GM19328 (cell line): ENCODE measurements at regions not wholly inside any gene's neighbourhood (a gene's known extent, or its start where the extent isn't known, plus 50 kb on each side); places are given as distances from the start of the nearest gene placed in this dataset.
"Not testable (repeated sequence)": the region's sequence is repeated elsewhere in the genome, so short reads cannot be mapped to it uniquely, and the experiment has no call there.

Experiments used
- ATAC-seq: cut with Tn5 transposase; IDR thresholded peaks from one replicate; pipeline ENCODE4 v1.9.1; 2021; ENCODE audit warnings: mild to moderate bottlenecking, moderate library complexity; ENCODE audit not compliant: unreplicated experiment

GRCh38 chr4:38413524-38414341, 250.3 kb upstream of the KLF3 start:
- ATAC-seq, result no peak

- no peak for ATAC-seq
Observed at GRCh38 chr4:38414410-38414809, 249.6 kb upstream of the KLF3 start.

DNA sequence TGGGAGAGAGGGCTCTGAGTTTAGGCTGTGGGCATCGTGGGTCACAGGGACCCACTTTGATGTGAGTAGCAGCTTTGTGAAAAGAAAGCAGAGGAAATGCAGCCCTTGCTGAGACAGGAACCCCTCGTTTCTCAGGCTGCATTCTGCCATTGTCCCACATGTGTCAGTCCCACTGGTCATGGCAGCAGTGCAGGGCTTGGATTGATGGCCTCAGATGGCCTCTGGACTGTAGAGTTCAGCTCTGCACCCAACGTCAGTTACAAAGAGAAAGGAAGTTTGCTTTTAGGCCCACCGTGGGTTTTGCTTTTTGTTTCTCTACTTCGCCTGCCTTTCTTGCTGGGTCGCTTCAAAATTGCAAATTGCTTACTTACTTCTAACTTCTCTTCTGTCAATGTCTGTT, 248.3 kb upstream of the KLF3 start:
- no peak for ATAC-seq

GRCh38 chr4:38416450-38417014, 247.5 kb upstream of the KLF3 start:
- no peak for ATAC-seq

DNA sequence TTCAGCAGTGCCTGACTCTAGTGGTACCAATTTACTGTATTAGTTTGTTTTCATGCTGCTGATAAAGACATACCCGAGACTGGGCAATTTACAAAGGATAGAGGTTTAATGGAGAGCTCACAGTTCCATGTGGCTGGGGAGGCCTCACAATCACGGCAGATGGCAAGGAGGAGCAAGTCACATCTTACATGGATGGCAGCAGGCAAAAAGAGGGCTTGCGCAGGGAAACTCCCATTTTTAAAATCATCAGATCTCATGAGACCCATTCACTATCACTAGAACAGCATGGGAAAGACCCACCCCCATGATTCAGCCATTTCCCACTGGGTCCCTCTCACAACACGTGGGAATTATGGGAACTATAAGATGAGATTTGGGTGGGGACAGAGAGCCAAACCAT, 243.7 kb upstream of the KLF3 start:
- ATAC-seq, result not testable (repeated sequence)

DNA sequence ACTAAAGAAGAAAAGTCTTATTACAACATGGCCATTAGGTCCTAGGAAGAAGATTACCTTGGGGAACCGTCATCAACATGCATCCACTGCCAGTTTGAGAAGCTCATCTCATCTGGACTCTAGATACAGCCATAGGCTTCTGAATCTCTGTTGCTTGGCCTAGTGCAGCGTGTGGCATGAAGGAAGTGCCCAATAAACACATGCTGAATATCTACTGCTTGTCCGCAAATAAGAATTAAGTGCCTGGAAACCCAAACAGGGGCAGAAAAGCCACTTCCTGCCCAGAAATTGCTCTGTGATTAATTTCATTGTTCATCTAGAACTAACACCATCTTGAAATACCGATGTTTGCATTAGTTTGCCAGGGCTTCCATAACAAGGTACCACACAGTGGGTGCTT, 241.1 kb upstream of the KLF3 start:
- no peak for ATAC-seq

GRCh38 chr4:38424151-38424871, 239.7 kb upstream of the KLF3 start:
- ATAC-seq, result no peak

- no peak for ATAC-seq
Observed at GRCh38 chr4:38426532-38426931, 237.5 kb upstream of the KLF3 start.

DNA sequence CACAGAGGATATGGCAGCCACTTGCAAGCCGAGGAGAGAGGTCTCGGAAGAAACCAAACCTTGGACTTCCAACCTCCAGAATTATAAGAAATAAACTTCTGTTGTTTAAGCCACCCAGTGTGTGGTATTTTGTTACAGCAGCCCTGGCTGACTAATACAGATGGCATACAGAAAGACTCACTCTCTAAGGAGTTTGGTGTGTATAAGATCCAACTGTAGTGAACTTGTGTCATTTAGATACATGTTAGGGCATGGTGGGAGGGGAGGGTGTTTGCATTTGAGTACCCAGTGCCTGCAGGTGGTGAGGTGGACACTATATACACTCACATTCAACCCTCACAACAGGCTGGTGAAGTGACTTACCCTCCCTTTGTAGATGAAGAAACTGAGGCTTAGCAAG, 233.2 kb upstream of the KLF3 start:
- ATAC-seq, result no peak

GRCh38 chr4:38442073-38442788, 221.8 kb upstream of the KLF3 start:
- ATAC-seq, result no peak

GRCh38 chr4:38449506-38450174, 214.4 kb upstream of the KLF3 start:
- no peak for ATAC-seq

DNA sequence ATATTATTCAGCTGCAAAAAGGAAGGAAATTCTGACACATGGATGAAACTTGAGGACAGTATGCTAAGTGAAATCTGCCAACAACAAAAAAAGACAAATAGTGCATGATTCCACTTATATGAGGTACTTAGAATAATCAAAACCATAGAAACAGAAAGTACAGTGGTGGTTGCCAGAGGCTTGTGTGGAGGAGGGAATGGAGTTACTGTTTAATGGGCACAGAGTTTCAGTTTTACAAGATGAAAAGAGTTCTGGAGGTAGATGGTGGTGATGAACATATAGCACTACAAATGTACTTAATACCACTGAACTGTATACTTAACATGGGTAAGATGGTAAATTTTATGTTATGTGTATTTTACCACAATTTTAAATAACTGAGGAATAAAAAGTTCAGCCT, 212.0 kb upstream of the KLF3 start:
- no peak for ATAC-seq

DNA sequence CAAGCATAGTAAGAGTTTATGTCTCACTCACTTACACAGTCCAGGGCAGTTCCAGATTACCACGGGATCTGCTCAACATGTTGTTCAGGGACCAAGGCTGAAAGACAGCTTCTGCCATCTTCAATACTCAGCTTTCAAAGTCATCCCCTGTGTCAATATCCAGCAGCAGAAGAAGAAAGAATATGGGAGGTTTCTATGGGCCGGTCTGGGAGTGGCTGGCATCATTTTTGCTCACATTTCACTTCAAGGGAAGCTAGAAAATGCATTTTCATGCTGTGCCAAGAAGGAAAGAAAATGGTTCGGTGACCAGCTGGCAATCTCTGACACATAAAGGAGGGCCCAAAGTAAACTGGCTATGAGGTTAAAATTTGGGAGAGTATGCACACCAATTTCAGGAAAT, 211.5 kb upstream of the KLF3 start:
- no peak for ATAC-seq

DNA sequence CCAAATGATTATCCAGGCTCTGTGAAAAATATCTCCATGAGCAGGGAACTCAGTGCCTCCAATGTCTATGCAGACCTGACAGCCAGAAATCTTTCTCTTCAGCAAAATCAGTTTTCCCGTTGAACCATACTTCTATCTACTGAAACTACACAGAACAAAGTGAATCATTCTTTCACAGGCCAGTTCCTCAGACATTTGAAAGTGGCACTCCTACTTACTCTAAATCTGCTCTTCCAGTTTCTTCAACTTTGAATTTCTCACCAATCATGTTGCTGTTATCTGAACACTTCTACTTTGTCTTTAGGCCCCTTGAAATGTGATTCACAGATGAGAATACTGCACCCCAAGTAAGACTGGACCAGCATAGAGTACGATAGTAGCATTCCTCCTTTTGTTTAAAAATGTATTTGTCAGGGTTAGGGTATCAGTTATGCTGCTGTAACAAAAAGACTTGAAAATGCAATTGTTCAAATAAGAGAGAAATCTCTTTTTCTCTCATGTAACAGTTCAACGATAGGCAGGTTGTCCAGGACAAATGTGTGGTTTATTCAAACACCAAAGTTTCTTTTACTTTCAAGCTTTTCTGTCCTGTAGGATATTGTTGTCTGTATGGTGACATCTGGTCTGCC, 210.6 kb upstream of the KLF3 start:
- ATAC-seq, result no peak

DNA sequence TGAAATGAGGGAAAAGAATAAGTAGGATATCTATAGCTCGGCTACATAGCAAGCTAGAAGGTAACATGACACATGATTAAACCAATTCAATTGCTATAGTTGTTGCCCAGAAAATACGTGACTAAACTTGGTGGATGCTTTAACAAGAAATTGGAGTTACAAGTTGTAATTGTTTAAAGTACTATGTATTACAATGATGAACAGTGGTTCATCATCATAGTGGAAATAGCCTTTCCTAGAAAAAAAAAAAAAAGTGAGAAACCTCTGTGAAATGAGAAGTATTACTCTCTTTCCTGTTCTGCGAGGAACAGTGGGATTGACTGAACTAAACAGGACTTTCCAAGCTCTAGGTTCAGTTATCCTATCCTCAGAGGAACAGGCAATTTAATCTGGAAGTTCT, 209.7 kb upstream of the KLF3 start:
- no peak for ATAC-seq

GRCh38 chr4:38455092-38455862, 208.7 kb upstream of the KLF3 start:
- no peak for ATAC-seq

- ATAC-seq, result no peak
Observed at GRCh38 chr4:38456096-38456495, 207.9 kb upstream of the KLF3 start.

- no peak for ATAC-seq
Observed at GRCh38 chr4:38461342-38461741, 202.7 kb upstream of the KLF3 start.

- no peak for ATAC-seq
Observed at GRCh38 chr4:38462367-38463055, 201.5 kb upstream of the KLF3 start.
